SKM-1 (cell line): ENCODE measurements at regions not wholly inside any gene's neighbourhood (a gene's known extent, or its start where the extent isn't known, plus 50 kb on each side); places are given as distances from the start of the nearest gene placed in this dataset.
"Not testable (repeated sequence)": the region's sequence is repeated elsewhere in the genome, so short reads cannot be mapped to it uniquely, and the experiment has no call there.

Experiments
- DNase-seq: peaks from one replicate; lab custom pipeline; 2025; ENCODE audit not compliant: unreplicated experiment; lab: John Stamatoyannopoulos, UW

GRCh38 chr1:232859216-232859615, 54.0 kb downstream of the MAP10 start:
- DNase-seq, result no peak

DNA sequence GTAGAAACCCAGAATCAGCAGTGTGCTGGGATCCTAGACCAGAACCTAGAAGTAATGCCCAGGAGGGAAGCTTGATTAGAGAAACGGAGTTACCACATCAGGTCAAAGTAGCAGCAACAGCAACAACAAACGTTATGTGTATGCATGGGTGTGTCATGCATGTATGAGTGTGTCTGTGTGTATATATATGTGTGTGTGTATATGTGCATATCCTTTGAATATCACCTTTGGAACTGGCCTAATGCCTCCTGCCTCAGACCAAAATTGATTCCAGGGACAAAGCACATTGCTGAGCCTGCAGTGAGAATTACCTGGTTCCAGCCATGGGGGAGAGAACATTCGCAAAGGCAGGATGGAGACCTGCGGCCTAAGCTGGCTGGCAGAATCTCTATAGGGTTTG, 55.9 kb downstream of the MAP10 start:
- DNase-seq, result no peak

GRCh38 chr1:232863544-232864275, 58.5 kb downstream of the MAP10 start:
- DNase-seq, result no peak

DNA sequence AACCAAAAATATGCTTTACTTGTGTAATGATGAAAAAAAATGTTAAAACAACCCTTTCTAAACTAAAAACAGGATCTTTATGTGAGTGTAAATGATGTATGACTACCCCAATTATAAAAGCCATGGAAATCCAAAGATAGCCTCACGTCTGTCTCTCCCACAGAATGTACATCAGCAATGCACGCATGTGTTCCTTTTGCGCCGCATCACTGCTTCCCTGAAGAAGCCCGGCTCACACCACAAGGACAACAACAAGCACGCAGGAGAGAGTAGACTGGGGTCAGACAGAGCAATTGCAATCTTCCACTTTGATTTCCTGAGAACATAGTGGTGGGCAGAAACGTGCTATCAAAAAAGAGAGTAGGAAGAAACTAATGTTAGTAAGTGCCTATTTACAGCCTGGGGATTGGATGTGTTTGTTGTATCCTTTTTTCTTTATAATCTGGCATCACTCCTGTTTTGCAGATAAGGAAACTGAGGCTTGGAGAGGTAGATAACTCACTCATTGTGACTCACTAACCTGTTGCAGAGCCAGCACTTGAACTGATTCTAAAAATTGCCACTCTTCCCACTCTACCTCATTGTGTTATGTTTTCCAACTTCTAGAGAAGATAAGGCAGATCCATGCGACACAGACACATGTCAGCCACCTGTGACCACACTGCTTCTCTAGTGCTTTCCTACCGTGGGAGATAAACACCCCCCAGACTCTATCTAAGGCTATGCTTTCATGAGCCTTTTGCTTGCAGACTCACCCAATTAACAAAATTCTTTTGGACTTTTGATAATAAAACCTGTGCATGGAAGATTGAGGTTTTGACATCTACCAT, 60.1 kb downstream of the MAP10 start:
- DNase-seq, result no peak

DNA sequence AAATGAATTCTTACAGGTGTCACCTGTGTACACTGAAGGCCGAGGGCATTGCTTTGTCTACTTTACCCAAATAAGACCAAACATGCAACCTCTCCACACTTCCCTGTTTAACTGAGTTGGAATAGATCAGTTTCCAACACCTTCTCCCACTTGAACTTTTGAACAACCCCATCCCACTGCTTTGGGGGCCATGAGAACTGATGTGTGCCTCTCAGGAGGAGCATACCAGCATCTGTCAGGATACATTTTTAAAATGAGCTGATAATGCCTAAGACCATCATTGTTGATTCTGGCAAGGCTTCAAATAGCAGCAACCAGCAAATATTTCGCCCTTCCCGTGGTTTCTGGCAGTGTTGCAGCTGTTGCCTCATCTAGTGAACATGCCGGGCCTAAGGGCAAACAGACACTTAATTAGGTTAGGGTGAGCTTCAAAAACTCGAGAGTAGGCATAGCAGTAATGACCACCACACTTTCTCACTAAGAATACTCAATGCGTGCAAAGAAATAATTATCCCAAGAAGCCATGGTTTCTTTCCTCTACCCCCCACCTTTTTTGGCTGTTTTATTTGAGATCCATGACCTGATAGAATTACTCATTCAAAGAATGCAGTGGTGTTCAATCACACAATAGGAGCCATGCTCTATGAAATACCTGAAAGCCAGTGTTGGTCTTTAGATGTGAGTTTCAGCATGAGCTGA, 63.7 kb downstream of the MAP10 start:
- no peak for DNase-seq

DNA sequence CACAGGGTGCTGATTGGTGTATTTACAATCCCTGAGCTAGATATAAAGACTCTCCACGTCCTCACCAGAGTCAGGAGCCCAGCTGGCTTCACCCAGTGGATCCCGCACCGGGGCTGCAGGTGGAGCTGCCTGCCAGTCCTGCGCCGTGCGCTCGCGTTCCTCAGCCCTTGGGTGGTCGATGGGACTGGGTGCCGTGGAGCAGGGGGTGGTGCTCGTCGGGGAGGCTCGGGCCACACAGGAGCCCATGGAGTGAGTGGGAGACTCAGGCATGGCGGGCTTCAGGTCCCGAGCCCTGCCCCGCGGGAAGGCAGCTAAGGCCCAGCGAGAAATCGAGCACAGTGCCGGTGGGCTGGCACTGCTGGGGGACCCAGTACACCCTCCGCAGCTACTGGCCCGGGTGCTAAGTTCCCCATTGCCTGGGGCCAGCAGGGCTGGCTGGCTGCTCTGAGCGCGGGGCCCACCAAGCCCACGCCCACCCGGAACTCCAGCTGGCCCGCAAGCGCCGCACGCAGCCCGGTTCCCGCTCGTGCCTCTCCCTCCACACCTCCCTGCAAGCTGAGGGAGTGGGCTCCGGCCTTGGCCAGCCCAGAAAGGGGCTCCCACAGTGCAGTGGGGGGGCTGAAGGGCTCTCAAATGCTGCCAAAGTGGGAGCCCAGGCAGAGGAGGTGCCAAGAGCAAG, 66.2 kb downstream of the MAP10 start:
- not testable (repeated sequence) for DNase-seq

DNA sequence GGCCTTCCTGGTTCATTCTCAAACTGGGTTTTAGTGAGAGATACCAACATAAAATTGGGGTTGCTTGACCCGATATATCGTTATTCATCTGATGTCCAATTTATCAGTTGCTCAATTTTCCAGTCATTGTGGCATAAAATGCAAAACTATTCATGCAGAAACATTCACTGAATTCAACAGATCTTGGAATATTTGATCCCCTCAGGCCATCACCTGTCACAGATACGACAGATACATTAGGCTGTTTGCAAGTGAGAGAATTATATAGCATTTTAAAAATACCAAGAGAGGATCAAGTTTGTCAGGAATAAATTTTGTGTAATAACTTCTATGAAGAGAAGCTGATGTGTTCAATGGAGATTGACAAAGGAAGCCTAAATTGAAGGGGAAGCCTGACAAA, 67.1 kb downstream of the MAP10 start:
- no peak for DNase-seq

GRCh38 chr1:232872738-232873137, 67.5 kb downstream of the MAP10 start:
- DNase-seq, result no peak

DNA sequence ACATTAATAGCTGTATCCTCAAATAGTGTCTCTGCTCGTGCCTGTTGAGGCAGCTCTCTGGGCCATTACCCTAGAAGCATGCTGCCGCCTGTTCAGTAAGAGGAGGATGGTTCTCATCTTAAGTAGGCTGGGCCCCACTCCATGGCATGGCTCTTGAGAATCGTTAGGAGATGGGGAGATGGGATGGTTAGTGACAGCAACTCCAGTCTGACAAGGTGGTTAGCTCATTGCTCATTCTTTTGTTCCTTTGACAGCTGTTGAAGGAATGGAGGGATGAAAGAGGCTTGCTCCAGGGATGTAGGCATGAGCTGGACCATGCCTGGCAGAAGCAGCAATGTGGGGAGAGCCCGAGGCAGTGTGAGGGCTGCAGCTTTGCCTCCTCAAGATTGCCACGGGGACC, 68.2 kb downstream of the MAP10 start:
- DNase-seq, result no peak

DNA sequence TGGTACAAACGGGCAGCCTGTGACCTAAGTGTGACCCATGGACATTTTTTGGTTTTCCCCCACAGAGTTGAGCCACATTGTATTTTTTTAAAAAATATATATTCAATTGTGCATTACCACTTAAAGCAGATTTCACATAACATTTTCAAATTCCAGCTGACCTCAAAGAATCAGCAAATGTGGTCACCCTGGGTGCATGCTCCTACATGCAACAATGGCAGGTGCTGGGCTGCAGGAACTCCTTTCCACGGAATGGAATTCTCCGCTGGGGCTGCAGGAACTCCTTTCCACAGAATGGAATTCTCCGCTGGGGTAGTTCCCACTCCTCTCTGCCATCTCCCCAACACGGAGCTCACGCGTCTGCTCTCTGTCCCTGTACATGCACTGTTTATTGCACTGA, 68.7 kb downstream of the MAP10 start:
- DNase-seq, result no peak

DNA sequence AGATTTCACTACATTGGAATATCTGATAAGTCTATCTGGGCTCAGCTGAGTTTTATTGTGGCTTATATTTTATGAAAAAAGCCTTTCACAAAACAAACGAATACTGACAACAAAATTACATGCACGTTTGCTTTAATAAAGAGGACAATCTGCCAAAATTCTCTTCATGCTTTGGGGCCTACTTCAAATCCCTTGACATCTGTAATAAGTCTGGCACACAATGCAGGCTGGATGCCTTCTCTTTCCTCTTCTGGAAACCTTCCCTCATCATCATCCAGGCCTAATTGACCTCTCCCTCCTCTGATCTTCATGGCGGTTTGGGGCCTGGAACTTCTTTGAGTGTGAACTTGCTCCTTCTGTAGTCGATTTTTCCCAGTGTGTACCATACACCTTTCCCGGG, 70.3 kb downstream of the MAP10 start:
- DNase-seq, result no peak

DNA sequence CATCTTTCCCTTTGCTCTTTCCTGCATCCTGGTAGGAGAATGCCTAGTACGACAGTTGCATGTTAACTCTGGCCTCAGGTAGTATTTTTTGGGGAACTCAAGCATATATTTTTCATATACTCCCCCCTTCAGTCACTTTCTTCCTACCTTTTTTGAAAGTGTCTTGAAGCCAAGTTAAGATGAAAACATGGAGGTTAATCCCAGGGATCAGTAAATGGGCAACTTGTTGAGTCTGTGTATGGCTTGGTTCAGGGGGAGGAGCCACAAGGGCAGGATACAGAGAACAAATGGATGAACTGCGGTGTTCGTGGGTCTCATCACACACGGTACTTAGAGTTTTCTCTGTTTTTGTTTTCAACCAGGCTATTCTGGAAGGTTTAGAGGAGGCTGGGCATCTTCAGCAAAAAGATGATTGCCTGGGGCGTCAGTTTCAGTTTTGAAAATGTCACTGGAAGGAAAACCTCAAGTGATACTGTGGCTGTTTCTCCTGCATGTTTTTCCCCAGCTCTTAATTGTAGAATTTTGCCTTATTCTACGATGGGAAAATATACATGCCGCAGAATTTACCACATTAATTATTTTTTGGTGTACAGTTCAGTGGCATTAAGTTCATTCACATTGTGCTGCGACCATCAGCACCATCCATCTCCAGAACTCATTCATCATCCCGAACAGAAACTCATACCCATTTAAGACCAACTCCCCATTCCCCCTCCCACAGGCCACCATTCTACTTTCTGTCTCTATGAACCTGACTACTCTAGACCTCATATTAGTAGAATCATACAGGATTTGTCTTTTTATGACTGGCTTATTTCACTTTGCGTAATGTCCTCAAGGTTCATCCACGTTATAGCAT, 71.5 kb downstream of the MAP10 start:
- DNase-seq, result no peak

- DNase-seq, result no peak
Observed at GRCh38 chr1:232877365-232878028, 72.3 kb downstream of the MAP10 start.

- no peak for DNase-seq
Observed at GRCh38 chr1:232878086-232878485, 72.3 kb upstream of the NTPCR start.

- peak; percentile 33 for DNase-seq
Observed at GRCh38 chr1:232880354-232880753, 70.1 kb upstream of the NTPCR start.

- no peak for DNase-seq
Observed at GRCh38 chr1:232883992-232884661, 66.3 kb upstream of the NTPCR start.

- DNase-seq, result no peak
Observed at GRCh38 chr1:232886271-232886670, 64.1 kb upstream of the NTPCR start.

DNA sequence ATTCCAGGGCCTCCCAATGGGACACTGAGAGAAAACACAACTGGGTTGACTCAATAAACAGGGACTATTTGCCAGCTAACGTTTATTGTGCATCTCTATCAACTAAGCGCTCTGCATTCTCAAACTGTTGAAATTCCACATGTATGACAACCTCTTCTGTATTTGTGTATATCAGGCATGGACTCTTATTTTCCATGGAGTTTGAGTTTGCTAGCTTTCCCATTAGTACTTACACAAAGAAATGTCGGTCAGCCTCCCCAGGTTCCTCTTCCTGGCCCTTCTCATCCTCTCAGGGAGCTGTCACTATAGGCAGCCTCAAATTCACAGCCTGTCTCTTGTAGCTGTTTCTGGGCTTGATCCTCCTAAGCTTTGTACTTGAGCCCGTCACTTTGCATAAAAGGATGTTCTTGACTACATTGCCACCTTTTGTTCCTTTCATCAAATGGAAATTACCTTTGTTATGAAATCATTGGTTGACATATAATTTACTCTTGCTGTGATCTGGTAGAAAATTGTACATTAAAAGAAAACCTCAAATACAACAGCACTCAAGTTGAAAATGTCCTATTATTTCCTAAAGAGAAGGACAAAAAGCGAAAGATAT, 60.0 kb upstream of the NTPCR start:
- DNase-seq, result no peak

DNA sequence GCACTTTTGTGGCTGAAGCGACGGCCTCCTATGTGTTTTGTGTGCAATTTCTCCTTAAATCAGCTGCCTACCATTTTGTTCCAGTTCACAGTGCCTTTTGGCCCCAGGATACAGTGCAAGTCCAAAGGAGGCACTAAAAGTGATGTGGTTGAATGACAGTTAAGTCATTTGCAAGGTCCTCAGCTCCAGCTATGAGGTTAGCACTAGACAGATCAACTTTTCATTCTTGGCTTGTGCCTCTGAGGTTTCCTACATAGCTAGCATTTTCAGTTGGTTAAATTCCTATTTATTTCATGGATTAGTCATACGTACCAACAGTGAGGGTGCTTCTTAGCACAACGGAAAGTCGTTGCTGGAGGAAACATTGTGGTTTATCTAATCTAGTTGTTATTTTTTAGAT, 59.3 kb upstream of the NTPCR start:
- DNase-seq, result no peak
